ENCODE measurements at regions not wholly inside any gene's neighbourhood (a gene's known extent, or its start where the extent isn't known, plus 50 kb on each side); places are given as distances from the start of the nearest gene placed in this dataset.

GRCh38 chr1:81209461-81209860 is 591.3 kb upstream of the ADGRL2 start:
- H4K20me1 ChIP-seq (ENCODE audit: insufficient read depth, low read length): no peaks in the 10 kb centered on the region
- Mint-ChIP-seq H3K36me3 (peaks cover 0 to 3% of the 10 kb centered on the region in 2 donors), H3K27me3 (ENCODE audit: low read depth in 3 of 3) (peaks cover 0 to 1% (median 0%) of the 10 kb centered on the region in 3 donors), H3K27ac (peak overlapping the region in 2 of 7 donors; percentile 15 to 63), H3K4me1 (peaks cover 43% of the 10 kb centered on the region), H3K9me3 (peaks cover 0 to 7% (median 3%) of the 10 kb centered on the region in 7 donors), H3K4me3 (no peak overlapping the region)
- peaks cover 23 to 38% of the 10 kb centered on the region in 2 donors for H3K4me1 ChIP-seq (ENCODE audit: control insufficient read depth in 1 of 2, insufficient read depth in 2 of 2, low read length in 2 of 2)
- 0% methylated on average over 1 of the region's 1 CpG for WGBS (ENCODE audit: insufficient coverage)
- H3K79me2 ChIP-seq (ENCODE audit: insufficient read depth, low read length): no peaks in the 10 kb centered on the region
- DNase-seq: no peak
- H2AFZ ChIP-seq (ENCODE audit: insufficient read depth, low read depth, low read length, poor library complexity, severe bottlenecking): peak overlapping the region; percentile 44
- TF ChIP-seq CTCF (IDR thresholded peaks at IDR 0.05): no peak
- no peaks in the 10 kb centered on the region for H3K27me3 ChIP-seq (ENCODE audit: control insufficient read depth in 2 of 2, insufficient read depth in 2 of 2, low read length in 2 of 2)
- intact Hi-C loops (cut with micrococcal nuclease): no loop called here
- H3K4me3 ChIP-seq (replicated peaks in 1 of 3; ENCODE audit: low read depth in 2 of 3, low read length in 3 of 3): no peak overlapping the region
- H3K36me3 ChIP-seq (replicated peaks in 1 of 2; ENCODE audit: control insufficient read depth in 1 of 2, insufficient read depth in 2 of 2, low read length in 2 of 2): no peaks in the 10 kb centered on the region
- H3K27ac ChIP-seq (ENCODE audit: low read depth in 1 of 2, low read length in 2 of 2): peak overlapping the region in 1 of 2 donors; percentile 6
- H3K4me2 ChIP-seq (replicated peaks; ENCODE audit: extremely low read depth, low read length, poor library complexity, severe bottlenecking): no peak overlapping the region
- no peaks in the 10 kb centered on the region for H3K9me3 ChIP-seq (replicated peaks in 1 of 2; ENCODE audit: control insufficient read depth in 1 of 2, insufficient read depth in 1 of 2, low read length in 2 of 2)
- no peak overlapping the region for H3K9ac ChIP-seq (ENCODE audit: insufficient read depth, low read length, poor library complexity, severe bottlenecking)

GRCh38 chr1:81208441-81208840 is 592.3 kb upstream of the ADGRL2 start:
- Histone ChIP-seq H3K9me3 (replicated peaks in 1 of 2; ENCODE audit: control insufficient read depth in 1 of 2, insufficient read depth in 1 of 2, low read length in 2 of 2) (no peaks in the 10 kb centered on the region), H3K9ac (ENCODE audit: insufficient read depth, low read length, poor library complexity, severe bottlenecking) (no peak overlapping the region), H3K27ac (ENCODE audit: low read depth in 1 of 2, low read length in 2 of 2) (peak overlapping the region; percentile 62 to 78), H3K4me3 (replicated peaks in 1 of 3; ENCODE audit: low read depth in 2 of 3, low read length in 3 of 3) (peak overlapping the region in 1 of 3 experiments; percentile 39), H3K4me1 (ENCODE audit: control insufficient read depth in 1 of 2, insufficient read depth in 2 of 2, low read length in 2 of 2) (peaks cover 22 to 37% of the 10 kb centered on the region in 2 donors), H3K36me3 (replicated peaks in 1 of 2; ENCODE audit: control insufficient read depth in 1 of 2, insufficient read depth in 2 of 2, low read length in 2 of 2) (no peaks in the 10 kb centered on the region), H3K4me2 (replicated peaks; ENCODE audit: extremely low read depth, low read length, poor library complexity, severe bottlenecking) (peak overlapping the region; percentile 49), H3K27me3 (ENCODE audit: control insufficient read depth in 2 of 2, insufficient read depth in 2 of 2, low read length in 2 of 2) (no peaks in the 10 kb centered on the region), H4K20me1 (ENCODE audit: insufficient read depth, low read length) (no peaks in the 10 kb centered on the region), H3K79me2 (ENCODE audit: insufficient read depth, low read length) (no peaks in the 10 kb centered on the region), H2AFZ (ENCODE audit: insufficient read depth, low read depth, low read length, poor library complexity, severe bottlenecking) (peak overlapping the region; percentile 43)
- Mint-ChIP-seq H3K27ac (peak overlapping the region; percentile 85 to 95 (median 92)), H3K27me3 (ENCODE audit: low read depth in 3 of 3) (peaks cover 0 to 1% (median 0%) of the 10 kb centered on the region in 3 donors), H3K4me3 (peak overlapping the region in 1 of 2 donors; percentile 76), H3K4me1 (peaks cover 42% of the 10 kb centered on the region), H3K36me3 (peaks cover 0 to 3% of the 10 kb centered on the region in 2 donors), H3K9me3 (peaks cover 0 to 7% (median 3%) of the 10 kb centered on the region in 7 donors)
- 28% methylated on average over 12 of the region's 13 CpGs for WGBS (ENCODE audit: insufficient coverage)
- no peak for TF ChIP-seq CTCF (IDR thresholded peaks at IDR 0.05)
- peak; percentile 80 to 93 (median 90) for DNase-seq
- intact Hi-C loops (cut with micrococcal nuclease): no loop called here
